H9 (cell line): ENCODE measurements at regions not wholly inside any gene's neighbourhood (a gene's known extent, or its start where the extent isn't known, plus 50 kb on each side); places are given as distances from the start of the nearest gene placed in this dataset.

Experiments used
- DNase-seq: peaks from one replicate; pipeline ENCODE4 v3.0.0-alpha.2; 2017
- H2AFZ ChIP-seq: one replicate; pipeline ENCODE4 v1.6.1; 2013; ENCODE audit warnings: mild to moderate bottlenecking, low read length, control low read depth, moderate library complexity
- H2AK5ac ChIP-seq: 2 replicates; pipeline ENCODE4 v1.6.1; 2013; ENCODE audit warnings: low read length, control low read depth, mixed read lengths; ENCODE audit not compliant: insufficient read length
- H2BK120ac ChIP-seq: one replicate; pipeline ENCODE4 v1.6.1; 2013; ENCODE audit warnings: low read depth, mild to moderate bottlenecking, low read length, control low read depth, inconsistent platforms; ENCODE audit not compliant: poor library complexity, severe bottlenecking
- H2BK12ac ChIP-seq: 2 replicates; pipeline ENCODE4 v1.6.1; 2013; ENCODE audit warnings: low read length, control low read depth, mixed read lengths, low read depth; ENCODE audit not compliant: insufficient read length
- H2BK15ac ChIP-seq: 2 replicates; pipeline ENCODE4 v1.6.1; 2013; ENCODE audit warnings: low read depth, low read length, control low read depth
- H2BK20ac ChIP-seq: one replicate; pipeline ENCODE4 v1.6.1; 2013; ENCODE audit warnings: low read depth, mild to moderate bottlenecking, low read length, control low read depth, inconsistent platforms; ENCODE audit not compliant: poor library complexity, severe bottlenecking
- H2BK5ac ChIP-seq: 2 replicates; pipeline ENCODE4 v1.6.1; 2013; ENCODE audit warnings: low read length, control low read depth, mixed read lengths; ENCODE audit not compliant: insufficient read length
- H3K14ac ChIP-seq: 2 replicates; pipeline ENCODE4 v1.6.1; 2013; ENCODE audit warnings: low read length, control low read depth; ENCODE audit not compliant: insufficient read depth
- H3K18ac ChIP-seq: 2 replicates; pipeline ENCODE4 v1.6.1; 2013; ENCODE audit warnings: low read depth, mild to moderate bottlenecking, mixed read lengths, low read length, control low read depth; ENCODE audit not compliant: insufficient read length
- H3K23ac ChIP-seq: 2 replicates; pipeline ENCODE4 v1.6.1; 2013; ENCODE audit warnings: low read length, control low read depth, mixed read lengths, low read depth; ENCODE audit not compliant: insufficient read length
- H3K23me2 ChIP-seq: 2 replicates; pipeline ENCODE4 v1.6.1; 2013; ENCODE audit warnings: low read depth, mild to moderate bottlenecking, mixed read lengths, low read length, control low read depth; ENCODE audit not compliant: insufficient read length, poor library complexity, severe bottlenecking
- H3K27ac ChIP-seq: 2 replicates; pipeline ENCODE4 v1.5.1; 2013; ENCODE audit warnings: low read length, control low read depth, mixed read lengths, low read depth; ENCODE audit not compliant: insufficient read length
- H3K27me3 ChIP-seq: 2 replicates; pipeline ENCODE4 v1.6.1; 2013; ENCODE audit warnings: low read length, control low read depth, inconsistent platforms; ENCODE audit not compliant: insufficient read depth
- H3K4ac ChIP-seq: 2 replicates; pipeline ENCODE4 v1.6.1; 2013; ENCODE audit warnings: low read depth, mild to moderate bottlenecking, control low read depth, inconsistent platforms, low read length, moderate library complexity
- H3K4me1 ChIP-seq: 2 replicates; pipeline ENCODE4 v1.6.1; 2013; ENCODE audit warnings: low read length, control low read depth, inconsistent platforms; ENCODE audit not compliant: insufficient read depth
- H3K4me2 ChIP-seq: 2 replicates; pipeline ENCODE4 v1.6.1; 2013; ENCODE audit warnings: low read length, control low read depth, mixed read lengths; ENCODE audit not compliant: insufficient read length, insufficient read depth
- H3K56ac ChIP-seq: 2 replicates; pipeline ENCODE4 v1.6.1; 2013; ENCODE audit warnings: low read depth, mild to moderate bottlenecking, mixed read lengths, low read length, control low read depth; ENCODE audit not compliant: insufficient read length
- H3K79me1 ChIP-seq: 2 replicates; pipeline ENCODE4 v1.6.1; 2013; ENCODE audit warnings: low read depth, mild to moderate bottlenecking, moderate library complexity, low read length, control low read depth, inconsistent platforms; ENCODE audit not compliant: insufficient read depth, poor library complexity, severe bottlenecking
- H3K79me2 ChIP-seq: 2 replicates; pipeline ENCODE4 v1.6.1; 2013; ENCODE audit warnings: low read length, control low read depth, inconsistent platforms; ENCODE audit not compliant: insufficient read depth
- H3K9ac ChIP-seq: 2 replicates; pipeline ENCODE4 v1.6.1; 2013; ENCODE audit warnings: low read length, control low read depth, mixed read lengths; ENCODE audit not compliant: insufficient read length; ENCODE audit errors: extremely low read depth
- H3K9me3 ChIP-seq: one replicate; pipeline ENCODE4 v1.6.1; 2013; ENCODE audit warnings: low read depth, low read length, inconsistent platforms; ENCODE audit not compliant: control insufficient read depth
- H3T11ph ChIP-seq: one replicate; pipeline ENCODE4 v1.6.1; 2013; ENCODE audit warnings: mild to moderate bottlenecking, low read length, control low read depth, inconsistent platforms
- H4K20me1 ChIP-seq: one replicate; pipeline ENCODE4 v1.6.1; 2013; ENCODE audit not compliant: control insufficient read depth, insufficient read length, insufficient read depth
- H4K5ac ChIP-seq: 2 replicates; pipeline ENCODE4 v1.6.1; 2013; ENCODE audit warnings: low read depth, mild to moderate bottlenecking, mixed read lengths, low read length, control low read depth; ENCODE audit not compliant: insufficient read length
- H4K8ac ChIP-seq: replicated peaks from 2 replicates; pipeline ENCODE4 v1.6.1; 2013; ENCODE audit warnings: low read length, control low read depth, mixed read lengths, low read depth; ENCODE audit not compliant: insufficient read length
- H4K91ac ChIP-seq: 2 replicates; pipeline ENCODE4 v1.6.1; 2013; ENCODE audit warnings: low read depth, mild to moderate bottlenecking, moderate library complexity, mixed read lengths, low read length, control low read depth; ENCODE audit not compliant: insufficient read length
- H3K27ac Mint-ChIP-seq, 3 experiments: 2 replicates in 2 of 3; 3 replicates in 1 of 3; pipeline ENCODE4 v1.8.0; 2020 to 2021; ENCODE audit warnings: mixed read lengths in 3 of 3, mild to moderate bottlenecking in 1 of 3, moderate library complexity in 1 of 3
- H3K27me3 Mint-ChIP-seq: 2 replicates; pipeline ENCODE4 v1.8.0; 2021; ENCODE audit warnings: low read depth, mild to moderate bottlenecking, moderate library complexity, mixed read lengths
- H3K36me3 Mint-ChIP-seq, 3 experiments: 2 replicates in 2 of 3; 3 replicates in 1 of 3; pipeline ENCODE4 v1.8.0; 2020 to 2021; ENCODE audit warnings: low read depth in 3 of 3, mixed read lengths in 3 of 3; ENCODE audit not compliant: insufficient read depth in 1 of 3
- H3K4me1 Mint-ChIP-seq, 2 experiments: 2 replicates each; pipeline ENCODE4 v1.8.0; 2020; ENCODE audit warnings: mixed read lengths in 2 of 2
- H3K4me3 Mint-ChIP-seq, 2 experiments: 2 replicates in 1 of 2; 3 replicates in 1 of 2; pipeline ENCODE4 v1.8.0; 2020 to 2021; ENCODE audit warnings: mild to moderate bottlenecking in 2 of 2, mixed read lengths in 2 of 2, moderate library complexity in 1 of 2
- H3K9me3 Mint-ChIP-seq, 2 experiments: 2 replicates in 1 of 2; 3 replicates in 1 of 2; pipeline ENCODE4 v1.8.0; 2020; ENCODE audit warnings: mild to moderate bottlenecking in 2 of 2, mixed read lengths in 2 of 2, moderate library complexity in 1 of 2
- CTCF ChIP-seq: fragments of 200-600 bp; sonication (generic); conservative IDR thresholded peaks from 3 replicates; pipeline ENCODE4 v1.8.0; 2021; ENCODE audit warnings: antibody characterized with exemption, mild to moderate bottlenecking
- WGBS: extraction: QIAGEN DNeasy Blood & Tissue Kit; methylation state at CpG from one replicate; pipeline ENCODE4 v1.1.7; 2013; ENCODE audit warnings: missing lambda C conversion rate, low lambda C conversion rate, mixed read lengths; ENCODE audit not compliant: insufficient read length; ENCODE audit errors: extremely low coverage; 5-methylcytosine and 5-hydroxymethylcytosine counted together

DNA sequence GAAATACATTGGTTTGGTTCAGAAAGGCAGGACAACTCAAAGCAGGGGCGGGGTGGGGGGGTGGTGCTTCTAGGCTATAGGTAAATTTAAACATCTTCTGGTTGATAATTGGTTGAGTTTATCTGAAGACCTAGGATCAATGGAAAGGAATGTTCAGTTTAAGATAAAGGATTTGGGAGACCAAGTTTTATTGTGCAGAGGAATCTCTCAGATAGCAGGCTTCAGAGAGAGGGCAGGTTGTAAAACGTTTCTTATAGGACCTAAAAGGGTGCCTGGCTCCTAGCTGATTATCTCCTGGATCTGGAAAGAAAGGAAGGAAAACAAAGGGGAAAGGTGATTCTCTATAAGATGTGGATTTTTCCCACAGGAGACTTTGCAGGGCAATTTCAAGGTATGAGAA is 94.0 kb downstream of the TMEM47 start:
- peak overlapping the region; percentile 31 to 46; a peak in 3 of 5 replicates for H3K4me3 Mint-ChIP-seq
- Histone ChIP-seq H3K18ac (no peak overlapping the region), H2BK120ac (no peak overlapping the region), H3K27ac (no peak overlapping the region), H3K79me2 (no peaks in the 10 kb centered on the region), H4K20me1 (no peaks in the 10 kb centered on the region), H4K91ac (no peak overlapping the region), H4K5ac (no peak overlapping the region), H2AFZ (no peak overlapping the region), H3T11ph (no peak overlapping the region), H4K8ac (no peak overlapping the region), H3K9ac (no peak overlapping the region), H3K4me2 (no peak overlapping the region), H2BK5ac (no peak overlapping the region), H2BK12ac (no peak overlapping the region), H3K23ac (no peak overlapping the region), H3K79me1 (no peaks in the 10 kb centered on the region), H3K56ac (no peak overlapping the region), H2BK15ac (no peak overlapping the region), H3K27me3 (no peaks in the 10 kb centered on the region), H2BK20ac (no peak overlapping the region), H3K4me1 (peaks cover 13% of the 10 kb centered on the region; the same call in 1 of the 2 replicates), H3K9me3 (no peaks in the 10 kb centered on the region), H2AK5ac (no peak overlapping the region), H3K14ac (no peak overlapping the region), H3K23me2 (no peaks in the 10 kb centered on the region), H3K4ac (no peak overlapping the region)
- peaks cover 5 to 46% of the 10 kb centered on the region in 2 experiments for H3K9me3 Mint-ChIP-seq
- peaks cover 2% of the 10 kb centered on the region for H3K27me3 Mint-ChIP-seq
- H3K4me1 Mint-ChIP-seq = peaks cover 71 to 81% of the 10 kb centered on the region in 2 experiments
- no peak for TF ChIP-seq CTCF
- peaks cover 0 to 3% (median 2%) of the 10 kb centered on the region in 3 experiments; a peak in 5 of 7 replicates for H3K36me3 Mint-ChIP-seq
- DNase-seq = no peak
- peak overlapping the region; percentile 78 to 90 (median 82); a peak in 6 of 7 replicates for H3K27ac Mint-ChIP-seq
- no CpG with 5 or more reads among the region's 2 CpGs for WGBS
